Adrenal gland (tissue), 9 donors: ENCODE measurements at regions not wholly inside any gene's neighbourhood (a gene's known extent, or its start where the extent isn't known, plus 50 kb on each side); places are given as distances from the start of the nearest gene placed in this dataset.

Source experiments
- DNase-seq, 7 donors: peaks; one replicate each; pipeline ENCODE4 v3.0.0-alpha.2; 2019 to 2020
- H3K27ac ChIP-seq, 5 donors: fragments of 200-600 bp; sonication (generic) in 4 of 5; 1 replicate in 3 of 5; 2 replicates in 2 of 5; pipeline versions ENCODE4 v1.5.1 to v1.8.0; 2016 to 2020; ENCODE audit warnings: mild to moderate bottlenecking in 1 of 5
- H3K27me3 ChIP-seq: fragments of 200-600 bp; 2 replicates; pipeline ENCODE4 v1.8.0; 2021
- H3K36me3 ChIP-seq, 2 donors: fragments of 200-600 bp; replicated peaks in 1 of 2; 1 replicate in 1 of 2; 2 replicates in 1 of 2; pipeline versions ENCODE4 v1.5.1 to v1.8.0; 2018 to 2022
- H3K4me1 ChIP-seq, 2 donors: fragments of 200-600 bp; replicated peaks in 1 of 2; 1 replicate in 1 of 2; 2 replicates in 1 of 2; pipeline versions ENCODE4 v1.5.1 to v1.8.0; 2018 to 2021
- H3K4me3 ChIP-seq, 4 donors: fragments of 200-600 bp; sonication (generic) in 3 of 4; one replicate each; pipeline ENCODE4 v1.5.1; 2016 to 2018
- H3K9me3 ChIP-seq, 3 donors: fragments of 200-600 bp; sonication (generic) in 1 of 3; replicated peaks in 1 of 3; 1 replicate in 2 of 3; 2 replicates in 1 of 3; pipeline versions ENCODE4 v1.5.1 to v1.8.0; 2016 to 2021
- CTCF ChIP-seq, 6 experiments: fragments of 450-650 bp in 4 of 6; fragments of 200-600 bp in 2 of 6; sonication (generic) in 1 of 6; IDR thresholded peaks; 1 replicate in 5 of 6; 2 replicates in 1 of 6; pipeline versions ENCODE4 v1.5.1 to v1.8.0; 2016 to 2021; ENCODE audit warnings: antibody characterized with exemption in 6 of 6, mild to moderate bottlenecking in 2 of 6, moderate library complexity in 1 of 6
- POLR2A ChIP-seq, 2 donors: fragments of 450-650 bp; IDR thresholded peaks; one replicate each; pipeline ENCODE4 v1.6.1; 2017; ENCODE audit warnings: antibody characterized with exemption in 2 of 2, mild to moderate bottlenecking in 2 of 2, moderate library complexity in 1 of 2
- WGBS, 4 donors: extraction: QIAGEN DNeasy Blood & Tissue Kit in 2 of 4; methylation state at CpG; one replicate each; pipeline versions ENCODE4 v1.1.5 to v1.1.7; 2013 to 2017; 5-methylcytosine and 5-hydroxymethylcytosine counted together
- intact Hi-C, 2 donors: fragments of 100-400 bp; cut with DNase I; formaldehyde crosslinking; loops; one replicate each; pipeline versions ENCODE4 v1.14.1 to v1.15.0; 2022 to 2023
- donor health status: healthy with polysubstance abuse.
- donor health status: Bipolar disorder and iron deficiency.
- donor health status: DM: yes; HTN: yes; CAD: no.
- donor health status: DM: no; HTN: no; CAD: no.
- donor health status: DM: no; HTN: no; CAD: no.

GRCh38 chr14:44701563-44702263, 194.6 kb upstream of the FSCB start:
- Histone ChIP-seq H3K9me3 (no peaks in the 10 kb centered on the region), H3K4me3 (no peak overlapping the region), H3K27me3 (no peaks in the 10 kb centered on the region), H3K36me3 (no peaks in the 10 kb centered on the region), H3K27ac (no peak overlapping the region), H3K4me1 (no peaks in the 10 kb centered on the region)
- DNase-seq, result no peak
- WGBS, 4 donors, result 48 to 58% (median 52%) methylated on average over 4 of the region's 4 CpGs
- TF ChIP-seq POLR2A (IDR thresholded peaks at IDR 0.05) (no peak), CTCF (IDR thresholded peaks at IDR 0.05) (no peak)
- intact Hi-C loops, result no loop called here

GRCh38 chr14:44700694-44701093, 193.6 kb upstream of the FSCB start:
- WGBS, 4 donors, result 64 to 84% (median 78%) methylated on average over 1 of the region's 1 CpG

GRCh38 chr14:44700184-44700583, 193.1 kb upstream of the FSCB start:
- H3K27me3 ChIP-seq, result no peaks in the 10 kb centered on the region
- DNase-seq, result no peak
- no peaks in the 10 kb centered on the region for H3K36me3 ChIP-seq
- H3K4me1 ChIP-seq, result no peaks in the 10 kb centered on the region
- no peak overlapping the region for H3K27ac ChIP-seq
- WGBS, 4 donors, result 62 to 69% (median 68%) methylated on average over 2 of the region's 2 CpGs
- TF ChIP-seq POLR2A (IDR thresholded peaks at IDR 0.05) (no peak), CTCF (IDR thresholded peaks at IDR 0.05) (no peak)
- intact Hi-C loops, result no loop called here
- no peaks in the 10 kb centered on the region for H3K9me3 ChIP-seq
- H3K4me3 ChIP-seq, result no peak overlapping the region

More at GRCh38 chr14:44700694-44701093, 193.6 kb upstream of the FSCB start:
- Histone ChIP-seq H3K4me3 (no peak overlapping the region), H3K4me1 (no peaks in the 10 kb centered on the region), H3K27ac (no peak overlapping the region), H3K27me3 (no peaks in the 10 kb centered on the region), H3K9me3 (no peaks in the 10 kb centered on the region), H3K36me3 (no peaks in the 10 kb centered on the region)
- TF ChIP-seq POLR2A (IDR thresholded peaks at IDR 0.05) (no peak), CTCF (IDR thresholded peaks at IDR 0.05) (no peak)
- DNase-seq, result no peak
- intact Hi-C loops, result no loop called here

GRCh38 chr14:44699391-44699790, 192.3 kb upstream of the FSCB start:
- no peaks in the 10 kb centered on the region for H3K36me3 ChIP-seq
- no peak for DNase-seq
- no peaks in the 10 kb centered on the region for H3K27me3 ChIP-seq
- TF ChIP-seq CTCF (IDR thresholded peaks at IDR 0.05), result no peak
- no peak for TF ChIP-seq POLR2A (IDR thresholded peaks at IDR 0.05)
- no peaks in the 10 kb centered on the region for H3K9me3 ChIP-seq
- H3K4me1 ChIP-seq, result no peaks in the 10 kb centered on the region
- intact Hi-C loops, result no loop called here
- H3K27ac ChIP-seq, result no peak overlapping the region
- 29 to 46% (median 38%) methylated on average over 2 of the region's 2 CpGs for WGBS, 4 donors
- no peak overlapping the region for H3K4me3 ChIP-seq
